ENCODE measurements at regions not wholly inside any gene's neighbourhood (a gene's known extent, or its start where the extent isn't known, plus 50 kb on each side); places are given as distances from the start of the nearest gene placed in this dataset.
A peak's percentile ranks its signal among the peaks of the same experiment; 100 is the strongest.

GRCh38 chr3:76570436-76571057 is 469.4 kb upstream of the ROBO2 start:
- TF ChIP-seq, protein P1, sequence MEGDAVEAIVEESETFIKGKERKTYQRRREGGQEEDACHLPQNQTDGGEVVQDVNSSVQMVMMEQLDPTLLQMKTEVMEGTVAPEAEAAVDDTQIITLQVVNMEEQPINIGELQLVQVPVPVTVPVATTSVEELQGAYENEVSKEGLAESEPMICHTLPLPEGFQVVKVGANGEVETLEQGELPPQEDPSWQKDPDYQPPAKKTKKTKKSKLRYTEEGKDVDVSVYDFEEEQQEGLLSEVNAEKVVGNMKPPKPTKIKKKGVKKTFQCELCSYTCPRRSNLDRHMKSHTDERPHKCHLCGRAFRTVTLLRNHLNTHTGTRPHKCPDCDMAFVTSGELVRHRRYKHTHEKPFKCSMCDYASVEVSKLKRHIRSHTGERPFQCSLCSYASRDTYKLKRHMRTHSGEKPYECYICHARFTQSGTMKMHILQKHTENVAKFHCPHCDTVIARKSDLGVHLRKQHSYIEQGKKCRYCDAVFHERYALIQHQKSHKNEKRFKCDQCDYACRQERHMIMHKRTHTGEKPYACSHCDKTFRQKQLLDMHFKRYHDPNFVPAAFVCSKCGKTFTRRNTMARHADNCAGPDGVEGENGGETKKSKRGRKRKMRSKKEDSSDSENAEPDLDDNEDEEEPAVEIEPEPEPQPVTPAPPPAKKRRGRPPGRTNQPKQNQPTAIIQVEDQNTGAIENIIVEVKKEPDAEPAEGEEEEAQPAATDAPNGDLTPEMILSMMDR (IDR thresholded peaks at IDR 0.05): peak in 4 of 6 experiments; percentile 15 to 33 (median 22)
- no peak for TF ChIP-seq POLR2A (IDR thresholded peaks at IDR 0.05)

All from Peyer's patch (tissue), 4 donors.